Endothelial cell of umbilical vein (primary cell): ENCODE measurements at regions not wholly inside any gene's neighbourhood (a gene's known extent, or its start where the extent isn't known, plus 50 kb on each side); places are given as distances from the start of the nearest gene placed in this dataset.

Experiments used
- BruUV-seq: library from RNA; stranded (reverse); fragments of 400-500 nt; replicated peaks from 2 replicates; lab custom pipeline; 2021; lab: Mats Ljungman, UMichigan
- CTCF ChIA-PET: fragments of 300-600, 350-600 bp; sonication (Branson Sonifier 250); formaldehyde crosslinking; loops from one replicate; lab custom pipeline; 2021; ENCODE audit warnings: antibody characterized with exemption, inconsistent platforms; lab: Charles Lee
- POLR2A ChIA-PET: fragments of 300-600, 350-600 bp; sonication (Branson Sonifier 250); formaldehyde crosslinking; loops from one replicate; lab custom pipeline; 2021; ENCODE audit warnings: antibody characterized with exemption, inconsistent platforms; lab: Charles Lee
- DNase-seq: peaks from one replicate; pipeline ENCODE4 v3.0.0-alpha.2; 2011; ENCODE audit warnings: low read depth, low spot score
- FAIRE-seq: peaks from 2 replicates; lab custom pipeline; 2011; peaks lifted over from hg19 to GRCh38; lab: Jason Lieb, UNC
- H2AFZ ChIP-seq: 2 replicates; pipeline ENCODE4 v1.6.0; 2012; ENCODE audit warnings: low read depth, low read length, control low read depth, inconsistent platforms
- H3K27ac ChIP-seq: 2 replicates; pipeline ENCODE4 v1.5.1; 2011; ENCODE audit warnings: low read depth, mild to moderate bottlenecking, control low read depth, low read length, moderate library complexity; ENCODE audit not compliant: insufficient read depth
- H3K27me3 ChIP-seq, 2 experiments: 2 replicates each; pipeline versions ENCODE4 v1.6.0 to v1.6.1; 2011; ENCODE audit warnings: low read length in 2 of 2, mixed read lengths in 1 of 2; ENCODE audit not compliant: control insufficient read depth in 2 of 2, insufficient read depth in 2 of 2
- H3K36me3 ChIP-seq, 2 experiments: 2 replicates in 1 of 2; 3 replicates in 1 of 2; pipeline ENCODE4 v1.5.1; 2011; ENCODE audit warnings: low read length in 2 of 2, mild to moderate bottlenecking in 1 of 2, moderate library complexity in 1 of 2; ENCODE audit not compliant: control insufficient read depth in 2 of 2, insufficient read depth in 2 of 2; ENCODE audit errors: extremely low read depth in 1 of 2
- H3K4me1 ChIP-seq: 3 replicates; pipeline ENCODE4 v1.5.1; 2011; ENCODE audit warnings: mild to moderate bottlenecking, low read length; ENCODE audit not compliant: control insufficient read depth, insufficient read depth; ENCODE audit errors: extremely low read depth
- H3K4me2 ChIP-seq: 2 replicates; pipeline ENCODE4 v1.6.1; 2011; ENCODE audit warnings: low read length, control low read depth, mixed read lengths; ENCODE audit not compliant: insufficient read depth
- H3K4me3 ChIP-seq, 3 experiments: fragments of 200-600 bp in 1 of 3; sonication (generic), shearing (Covaris generic) in 1 of 3; replicated peaks in 1 of 3; 2 replicates each; pipeline ENCODE4 v1.5.1; 2011 to 2016; ENCODE audit warnings: control low read depth in 3 of 3, low read length in 3 of 3, mild to moderate bottlenecking in 2 of 3, inconsistent platforms in 1 of 3, low read depth in 1 of 3, moderate library complexity in 1 of 3; ENCODE audit not compliant: insufficient read depth in 1 of 3
- H3K79me2 ChIP-seq: 2 replicates; pipeline ENCODE4 v1.6.0; 2012; ENCODE audit warnings: low read length, inconsistent platforms; ENCODE audit not compliant: control insufficient read depth, insufficient read depth
- H3K9ac ChIP-seq: replicated peaks from 2 replicates; pipeline ENCODE3; 2011; ENCODE audit warnings: low read length, control low read depth; ENCODE audit not compliant: insufficient read depth; ENCODE audit errors: extremely low read depth
- H3K9me1 ChIP-seq: replicated peaks from 3 replicates; pipeline ENCODE4 v1.6.0; 2011; ENCODE audit warnings: mild to moderate bottlenecking, low read length; ENCODE audit not compliant: control insufficient read depth, insufficient read depth; ENCODE audit errors: extremely low read depth
- H3K9me3 ChIP-seq: replicated peaks from 2 replicates; pipeline ENCODE4 v1.5.1; 2012; ENCODE audit warnings: low read length, inconsistent platforms; ENCODE audit not compliant: control insufficient read depth, insufficient read depth
- H4K20me1 ChIP-seq: replicated peaks from 2 replicates; pipeline ENCODE3; 2011; ENCODE audit warnings: mild to moderate bottlenecking, low read length; ENCODE audit not compliant: control insufficient read depth, insufficient read depth; ENCODE audit errors: extremely low read depth
- EZH2 ChIP-seq: IDR thresholded peaks from 2 replicates; pipeline ENCODE4 v1.6.1; 2012; ENCODE audit warnings: borderline replicate concordance, low read depth, mild to moderate bottlenecking, moderate library complexity, low read length, inconsistent platforms; ENCODE audit not compliant: severe bottlenecking
- FOS ChIP-seq: IDR thresholded peaks from 2 replicates; pipeline ENCODE4 v1.6.1; 2011; ENCODE audit warnings: mild to moderate bottlenecking, low read length, moderate library complexity, borderline replicate concordance; ENCODE audit not compliant: insufficient read depth
- GATA2 ChIP-seq: IDR thresholded peaks from 2 replicates; pipeline ENCODE4 v1.7.0; 2011; ENCODE audit warnings: low read depth, mild to moderate bottlenecking, moderate library complexity, mixed read lengths, low read length; ENCODE audit not compliant: insufficient read length, insufficient read depth
- JUN ChIP-seq: IDR thresholded peaks from 2 replicates; pipeline ENCODE4 v1.6.1; 2011; ENCODE audit warnings: borderline replicate concordance, low read depth; ENCODE audit not compliant: insufficient read length, insufficient read depth
- MYC ChIP-seq: IDR thresholded peaks from one replicate; pipeline ENCODE4 v1.6.1; 2011; ENCODE audit warnings: mild to moderate bottlenecking, low read depth, low read length
- POLR2A ChIP-seq: IDR thresholded peaks from 2 replicates; pipeline ENCODE4 v1.6.1; 2012; ENCODE audit warnings: low read depth, mild to moderate bottlenecking, control low read depth, low read length
- POLR2AphosphoS5 ChIP-seq: IDR thresholded peaks from 2 replicates; pipeline ENCODE4 v1.6.1; 2012; ENCODE audit warnings: low read depth, mild to moderate bottlenecking, control low read depth, low read length, moderate library complexity; ENCODE audit not compliant: insufficient read depth
- dilution Hi-C: fragments of 300-500 bp; cut with MboI; formaldehyde crosslinking; loops from one replicate; pipeline ENCODE4 v1.15.0; 2019; ENCODE audit warnings: low sequenced_read_pairs; ENCODE audit not compliant: extremely low pct_ligation_motif_present
- intact Hi-C: fragments of 100-400 bp; cut with micrococcal nuclease; formaldehyde crosslinking; loops from one replicate; pipeline ENCODE4 v1.10.0; 2022
- TF ChIP-seq, protein P1 (sequence below): IDR thresholded peaks from 2 replicates; pipeline ENCODE4 v1.6.1; 2011; ENCODE audit not compliant: insufficient read depth, insufficient read length
- TF ChIP-seq, protein P2 (sequence below), 2 donors: IDR thresholded peaks; 1 replicate in 1 of 2; 2 replicates in 1 of 2; pipeline ENCODE4 v1.5.1; 2011; ENCODE audit warnings: low read length in 2 of 2, mild to moderate bottlenecking in 2 of 2, moderate library complexity in 2 of 2, control low read depth in 1 of 2, inconsistent platforms in 1 of 2, low read depth in 1 of 2; ENCODE audit not compliant: insufficient read depth in 1 of 2; ENCODE audit errors: extremely low read depth in 1 of 2

DNA sequence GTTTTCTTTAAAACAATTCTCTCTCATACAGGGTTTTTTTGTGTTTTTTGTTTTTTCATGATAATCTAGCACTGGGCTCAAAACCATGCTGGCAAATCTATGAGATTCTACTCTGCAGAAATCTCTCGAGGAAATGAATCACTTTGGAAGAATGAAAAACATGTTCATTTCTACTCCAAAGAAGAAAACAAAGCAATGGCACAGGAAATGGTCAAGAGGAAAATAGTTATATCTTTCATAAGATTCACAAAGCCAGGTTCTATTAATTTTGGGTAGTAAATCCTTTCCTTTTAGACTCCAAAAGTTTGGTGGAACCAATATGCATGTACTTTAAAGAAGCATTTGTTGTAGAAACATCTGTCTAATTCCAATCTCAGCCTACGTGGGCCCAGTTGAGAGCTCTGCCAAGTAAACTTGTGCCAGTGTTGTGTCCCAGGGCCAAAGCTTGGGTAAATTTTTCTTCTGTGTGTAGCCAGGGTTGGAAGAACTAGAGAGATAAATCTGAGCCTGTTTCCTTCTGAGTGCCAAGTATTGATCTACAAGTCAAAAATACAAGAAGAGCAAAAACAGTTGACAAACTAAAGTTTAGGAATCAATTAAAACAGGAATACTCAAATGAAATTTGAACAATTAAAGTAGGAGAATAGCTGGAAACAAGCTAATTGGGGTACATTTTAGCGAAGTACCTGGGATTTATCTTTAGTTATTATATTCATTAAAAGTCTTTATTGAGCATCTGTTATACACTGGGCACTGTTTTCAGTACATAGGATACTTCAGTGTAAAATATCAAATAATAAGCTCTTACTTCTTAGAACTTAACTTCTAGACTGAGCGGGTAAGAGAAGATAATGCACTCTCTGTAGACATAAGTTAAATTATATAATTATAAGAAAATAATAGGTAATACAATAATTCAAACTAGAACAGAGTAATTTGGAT, 657.5 kb upstream of the NECTIN3 start:
- Histone ChIP-seq H3K27me3 (no peaks in the 10 kb centered on the region), H3K4me1 (peaks cover 39% of the 10 kb centered on the region), H3K4me3 (no peak overlapping the region), H4K20me1 (no peaks in the 10 kb centered on the region), H2AFZ (no peak overlapping the region), H3K9ac (peak overlapping the region; percentile 52), H3K9me1 (no peaks in the 10 kb centered on the region), H3K9me3 (no peaks in the 10 kb centered on the region), H3K4me2 (peak overlapping the region; percentile 51), H3K79me2 (no peaks in the 10 kb centered on the region), H3K36me3 (no peaks in the 10 kb centered on the region), H3K27ac (peak overlapping the region; percentile 99)
- FAIRE-seq (peak; percentile 64), DNase-seq (peak; percentile 92)
- POLR2A ChIA-PET: no interaction called here
- TSS peak; percentile 91 for BruUV-seq
- intact Hi-C loops: loop anchor here (1.0 to 10.0 kb wide), 6 partner anchors 72 to 682 kb away; no protein-coding TSS in a partner anchor
- dilution Hi-C loops: no loop called here
- CTCF ChIA-PET: interaction anchor here (0.6 to 1.6 kb wide), 5 partner anchors 24 to 655 kb away, joined by 3 to 7 read pairs (median 3); no protein-coding TSS in a partner anchor
- TF ChIP-seq FOS: peak; percentile 73
- TF ChIP-seq, protein P1, sequence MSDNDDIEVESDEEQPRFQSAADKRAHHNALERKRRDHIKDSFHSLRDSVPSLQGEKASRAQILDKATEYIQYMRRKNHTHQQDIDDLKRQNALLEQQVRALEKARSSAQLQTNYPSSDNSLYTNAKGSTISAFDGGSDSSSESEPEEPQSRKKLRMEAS: no peak
- TF ChIP-seq POLR2AphosphoS5: no peak
- TF ChIP-seq GATA2: no peak
- no peak for TF ChIP-seq POLR2A
- no peak for TF ChIP-seq EZH2
- TF ChIP-seq MYC: no peak
- peak; percentile 95 for TF ChIP-seq JUN
- TF ChIP-seq, protein P2, sequence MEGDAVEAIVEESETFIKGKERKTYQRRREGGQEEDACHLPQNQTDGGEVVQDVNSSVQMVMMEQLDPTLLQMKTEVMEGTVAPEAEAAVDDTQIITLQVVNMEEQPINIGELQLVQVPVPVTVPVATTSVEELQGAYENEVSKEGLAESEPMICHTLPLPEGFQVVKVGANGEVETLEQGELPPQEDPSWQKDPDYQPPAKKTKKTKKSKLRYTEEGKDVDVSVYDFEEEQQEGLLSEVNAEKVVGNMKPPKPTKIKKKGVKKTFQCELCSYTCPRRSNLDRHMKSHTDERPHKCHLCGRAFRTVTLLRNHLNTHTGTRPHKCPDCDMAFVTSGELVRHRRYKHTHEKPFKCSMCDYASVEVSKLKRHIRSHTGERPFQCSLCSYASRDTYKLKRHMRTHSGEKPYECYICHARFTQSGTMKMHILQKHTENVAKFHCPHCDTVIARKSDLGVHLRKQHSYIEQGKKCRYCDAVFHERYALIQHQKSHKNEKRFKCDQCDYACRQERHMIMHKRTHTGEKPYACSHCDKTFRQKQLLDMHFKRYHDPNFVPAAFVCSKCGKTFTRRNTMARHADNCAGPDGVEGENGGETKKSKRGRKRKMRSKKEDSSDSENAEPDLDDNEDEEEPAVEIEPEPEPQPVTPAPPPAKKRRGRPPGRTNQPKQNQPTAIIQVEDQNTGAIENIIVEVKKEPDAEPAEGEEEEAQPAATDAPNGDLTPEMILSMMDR (IDR thresholded peaks at IDR 0.05; ENCODE audit: extremely low read depth in 1 of 2, insufficient read depth in 1 of 2, low read depth in 1 of 2, low read length in 2 of 2): no peak
